Kidney (tissue), 13 donors: ENCODE measurements at regions not wholly inside any gene's neighbourhood (a gene's known extent, or its start where the extent isn't known, plus 50 kb on each side); places are given as distances from the start of the nearest gene placed in this dataset.

Source experiments
- DNase-seq, 5 donors: peaks; one replicate each; pipeline ENCODE4 v3.0.0-alpha.2; 2013 to 2020
- FAIRE-seq: peaks from 2 replicates; lab custom pipeline; 2012; peaks lifted over from hg19 to GRCh38; lab: Jason Lieb, UNC
- H3K27ac ChIP-seq, 2 donors: one replicate each; pipeline ENCODE4 v1.7.0; 2013; ENCODE audit warnings: low read depth in 2 of 2, low read length in 2 of 2, inconsistent platforms in 1 of 2
- H3K27me3 ChIP-seq: one replicate; pipeline ENCODE4 v1.7.1; 2013; ENCODE audit warnings: low read length, inconsistent platforms; ENCODE audit not compliant: control insufficient read depth, insufficient read depth
- H3K36me3 ChIP-seq, 3 donors: one replicate each; pipeline versions ENCODE4 v1.7.0 to v1.7.1; 2013; ENCODE audit warnings: low read length in 3 of 3, control low read depth in 1 of 3, inconsistent platforms in 1 of 3; ENCODE audit not compliant: insufficient read depth in 3 of 3, control insufficient read depth in 2 of 3
- H3K4me1 ChIP-seq, 3 donors: one replicate each; pipeline versions ENCODE4 v1.7.0 to v1.7.1; 2013; ENCODE audit warnings: low read length in 3 of 3, inconsistent platforms in 1 of 3, low read depth in 1 of 3; ENCODE audit not compliant: control insufficient read depth in 2 of 3, insufficient read depth in 2 of 3
- H3K4me3 ChIP-seq, 3 donors: one replicate each; pipeline versions ENCODE4 v1.7.0 to v1.8.1; 2013; ENCODE audit warnings: low read length in 3 of 3, control low read depth in 1 of 3, inconsistent platforms in 1 of 3
- H3K9ac ChIP-seq, 3 donors: one replicate each; pipeline versions ENCODE4 v1.7.0 to v1.7.1; 2013; ENCODE audit warnings: low read length in 3 of 3, control low read depth in 1 of 3, inconsistent platforms in 1 of 3
- H3K9me3 ChIP-seq, 3 donors: one replicate each; pipeline versions ENCODE4 v1.7.0 to v1.7.1; 2013; ENCODE audit warnings: low read length in 3 of 3, control low read depth in 1 of 3, inconsistent platforms in 1 of 3; ENCODE audit not compliant: control insufficient read depth in 2 of 3, insufficient read depth in 1 of 3
- intact Hi-C: fragments of 100-400 bp; cut with DNase I; formaldehyde crosslinking; loops from one replicate; pipeline ENCODE4 v1.11.1; 2022
- TF ChIP-seq, protein P1 (sequence below): IDR thresholded peaks from 3 replicates; pipeline ENCODE4 v1.5.1; 2012; ENCODE audit warnings: mild to moderate bottlenecking, moderate library complexity, borderline replicate concordance; ENCODE audit not compliant: insufficient read depth; ENCODE audit errors: extremely low read depth
- donor health status: control.
- donor health status: control.
- donor health status: control.
- donor health status: control.
- donor health status: control.
- donor health status: DM: yes; HTN: yes; CAD: no.
- donor health status: Normal renal cell carcinoma (clear cell type).

DNA sequence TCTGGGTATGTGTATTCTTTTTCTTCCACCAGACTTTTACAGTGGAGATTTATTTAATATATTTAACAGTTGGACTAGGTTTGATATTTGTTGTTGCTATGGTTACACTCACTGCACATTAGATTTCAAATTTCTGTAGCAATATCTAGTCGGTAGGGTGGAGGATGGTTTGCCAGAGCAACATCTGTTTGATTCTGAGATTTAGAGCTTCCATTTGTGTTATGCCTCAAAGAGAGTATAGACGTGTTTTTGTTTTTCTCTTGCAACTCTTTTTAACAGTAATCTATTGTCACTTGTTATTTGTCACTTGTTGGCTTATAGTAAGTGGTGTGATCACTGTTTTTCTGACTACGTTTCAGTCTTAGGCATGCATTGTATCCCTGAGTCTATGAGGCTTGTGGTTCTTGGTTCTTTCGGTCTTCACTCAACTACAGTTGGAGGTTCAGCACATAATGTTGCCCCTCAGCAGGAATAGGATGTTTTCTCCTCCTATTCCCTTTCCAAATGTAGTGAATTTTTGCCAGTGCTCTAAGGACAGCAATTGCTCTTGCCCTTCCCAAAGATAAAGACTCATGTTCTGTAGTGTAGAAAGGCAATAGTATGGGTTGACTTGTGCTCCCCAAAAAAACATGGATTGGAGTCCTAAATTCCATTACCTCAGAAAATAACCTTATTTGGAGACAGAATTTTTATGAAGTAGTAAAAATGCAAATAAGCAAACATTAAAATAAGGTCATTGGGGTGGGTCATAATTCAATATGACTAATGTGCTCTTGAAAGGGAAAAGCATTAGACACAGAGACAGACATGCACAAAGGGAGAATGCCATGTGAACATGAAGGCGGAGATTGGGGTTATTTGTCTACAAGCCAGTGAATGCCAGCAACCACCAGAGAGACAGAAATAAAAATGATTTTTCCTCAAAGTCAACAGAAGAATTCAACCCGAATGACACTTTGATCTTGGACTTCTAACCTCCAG is 692.1 kb downstream of the DIPK2A start:
- Histone ChIP-seq H3K27me3 (no peaks in the 10 kb centered on the region), H3K4me1 (no peaks in the 10 kb centered on the region), H3K9me3 (peaks cover 0 to 6% (median 0%) of the 10 kb centered on the region in 3 donors), H3K27ac (no peak overlapping the region), H3K36me3 (no peaks in the 10 kb centered on the region), H3K4me3 (no peak overlapping the region), H3K9ac (no peak overlapping the region)
- TF ChIP-seq, protein P1, sequence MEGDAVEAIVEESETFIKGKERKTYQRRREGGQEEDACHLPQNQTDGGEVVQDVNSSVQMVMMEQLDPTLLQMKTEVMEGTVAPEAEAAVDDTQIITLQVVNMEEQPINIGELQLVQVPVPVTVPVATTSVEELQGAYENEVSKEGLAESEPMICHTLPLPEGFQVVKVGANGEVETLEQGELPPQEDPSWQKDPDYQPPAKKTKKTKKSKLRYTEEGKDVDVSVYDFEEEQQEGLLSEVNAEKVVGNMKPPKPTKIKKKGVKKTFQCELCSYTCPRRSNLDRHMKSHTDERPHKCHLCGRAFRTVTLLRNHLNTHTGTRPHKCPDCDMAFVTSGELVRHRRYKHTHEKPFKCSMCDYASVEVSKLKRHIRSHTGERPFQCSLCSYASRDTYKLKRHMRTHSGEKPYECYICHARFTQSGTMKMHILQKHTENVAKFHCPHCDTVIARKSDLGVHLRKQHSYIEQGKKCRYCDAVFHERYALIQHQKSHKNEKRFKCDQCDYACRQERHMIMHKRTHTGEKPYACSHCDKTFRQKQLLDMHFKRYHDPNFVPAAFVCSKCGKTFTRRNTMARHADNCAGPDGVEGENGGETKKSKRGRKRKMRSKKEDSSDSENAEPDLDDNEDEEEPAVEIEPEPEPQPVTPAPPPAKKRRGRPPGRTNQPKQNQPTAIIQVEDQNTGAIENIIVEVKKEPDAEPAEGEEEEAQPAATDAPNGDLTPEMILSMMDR: no peak
- DNase-seq: no peak
- intact Hi-C loops: no loop called here
- no peak for FAIRE-seq

DNA sequence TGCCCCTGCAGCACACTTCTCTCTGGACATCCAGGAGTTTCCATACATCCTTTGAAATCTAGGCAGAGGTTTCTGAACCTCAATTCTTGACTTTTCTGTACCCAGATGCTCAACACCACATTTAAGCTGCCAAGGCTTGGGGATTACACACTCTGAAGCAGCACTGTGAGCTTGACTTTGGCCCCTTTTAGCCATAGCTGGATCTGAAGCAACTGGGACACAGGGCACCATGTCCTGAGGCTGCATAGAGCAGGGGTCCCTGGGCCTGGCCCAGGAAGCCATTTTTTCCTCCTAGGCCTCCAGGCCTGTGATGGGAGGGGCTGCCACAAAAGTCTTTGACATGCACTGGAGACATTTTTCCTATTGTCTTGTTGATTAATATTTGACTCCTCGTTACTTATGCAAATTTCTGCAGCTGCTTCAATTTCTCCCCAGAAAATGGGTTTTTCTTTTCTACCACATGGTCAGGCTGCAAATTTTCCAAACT is 694.0 kb downstream of the DIPK2A start:
- FAIRE-seq (no peak), DNase-seq (peak in 1 of 5 donors; percentile 26)
- intact Hi-C loops: no loop called here
- TF ChIP-seq, protein P1: no peak
- Histone ChIP-seq H3K36me3 (no peaks in the 10 kb centered on the region), H3K9me3 (peaks cover 0 to 6% (median 0%) of the 10 kb centered on the region in 3 donors), H3K27ac (no peak overlapping the region), H3K4me3 (no peak overlapping the region), H3K9ac (no peak overlapping the region), H3K4me1 (no peaks in the 10 kb centered on the region), H3K27me3 (no peaks in the 10 kb centered on the region)

DNA sequence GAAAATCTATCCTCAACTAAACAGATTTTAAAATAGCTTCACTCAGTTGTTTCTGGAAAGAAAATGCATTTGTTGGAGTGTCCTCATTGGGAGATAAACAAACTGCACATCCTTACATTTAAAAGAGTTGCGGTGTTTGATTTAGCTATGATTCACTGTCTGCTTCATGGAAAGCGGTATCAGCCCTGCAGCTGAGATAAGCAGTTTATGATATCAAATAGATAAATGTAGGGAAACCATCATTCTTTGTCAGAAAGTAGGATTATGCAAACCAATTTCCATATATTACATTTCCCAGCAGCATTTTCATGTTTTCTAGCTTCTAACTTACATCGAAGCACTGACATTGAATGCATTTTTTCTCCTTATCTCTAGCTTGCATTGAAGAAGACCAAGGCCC is 698.9 kb downstream of the DIPK2A start:
- FAIRE-seq (no peak), DNase-seq (no peak)
- TF ChIP-seq, protein P1: no peak
- Histone ChIP-seq H3K27ac (no peak overlapping the region), H3K36me3 (no peaks in the 10 kb centered on the region), H3K9me3 (peaks cover 0 to 3% (median 0%) of the 10 kb centered on the region in 3 donors), H3K27me3 (no peaks in the 10 kb centered on the region), H3K4me3 (no peak overlapping the region), H3K4me1 (no peaks in the 10 kb centered on the region), H3K9ac (no peak overlapping the region)
- intact Hi-C loops: no loop called here
